Keratinocyte (primary cell): ENCODE measurements at regions not wholly inside any gene's neighbourhood (a gene's known extent, or its start where the extent isn't known, plus 50 kb on each side); places are given as distances from the start of the nearest gene placed in this dataset.

Experiments used
- DNase-seq: peaks from one replicate; pipeline ENCODE4 v3.0.0-alpha.2; 2011; ENCODE audit warnings: low read depth, missing footprints, low spot score
- FAIRE-seq: peaks from 2 replicates; lab custom pipeline; 2011; peaks lifted over from hg19 to GRCh38; lab: Jason Lieb, UNC
- H2AFZ ChIP-seq: 2 replicates; pipeline ENCODE4 v1.6.0; 2012; ENCODE audit warnings: low read length, control low read depth, inconsistent platforms; ENCODE audit not compliant: control insufficient read depth
- H3K27ac ChIP-seq: 2 replicates; pipeline ENCODE4 v1.5.1; 2011; ENCODE audit warnings: low read length; ENCODE audit not compliant: control insufficient read depth, insufficient read depth
- H3K27me3 ChIP-seq: 3 replicates; pipeline ENCODE4 v1.6.0; 2011; ENCODE audit warnings: low read length; ENCODE audit not compliant: control insufficient read depth, insufficient read depth; ENCODE audit errors: extremely low read depth
- H3K36me3 ChIP-seq, 2 experiments: 2 replicates in 1 of 2; 3 replicates in 1 of 2; pipeline ENCODE4 v1.5.1; 2011; ENCODE audit warnings: low read length in 2 of 2, mild to moderate bottlenecking in 1 of 2; ENCODE audit not compliant: control insufficient read depth in 2 of 2, insufficient read depth in 2 of 2; ENCODE audit errors: extremely low read depth in 1 of 2
- H3K4me1 ChIP-seq: 3 replicates; pipeline ENCODE4 v1.5.1; 2011; ENCODE audit warnings: low read length; ENCODE audit not compliant: control insufficient read depth, insufficient read depth; ENCODE audit errors: extremely low read depth
- H3K4me2 ChIP-seq: 3 replicates; pipeline ENCODE4 v1.6.0; 2011; ENCODE audit warnings: low read depth, low read length; ENCODE audit not compliant: control insufficient read depth, insufficient read depth; ENCODE audit errors: extremely low read depth
- H3K4me3 ChIP-seq, 3 experiments: fragments of 200-600 bp in 1 of 3; sonication (generic) in 1 of 3; 2 replicates in 2 of 3; 3 replicates in 1 of 3; pipeline ENCODE4 v1.5.1; 2011 to 2016; ENCODE audit warnings: low read length in 3 of 3, mild to moderate bottlenecking in 3 of 3, control low read depth in 2 of 3, inconsistent platforms in 1 of 3, low read depth in 1 of 3, mixed read lengths in 1 of 3, mixed run types in 1 of 3, moderate library complexity in 1 of 3; ENCODE audit not compliant: control insufficient read depth in 2 of 3, insufficient read depth in 2 of 3; ENCODE audit errors: extremely low read depth in 1 of 3
- H3K79me2 ChIP-seq: 2 replicates; pipeline ENCODE4 v1.6.0; 2012; ENCODE audit warnings: low read length; ENCODE audit not compliant: control insufficient read depth, insufficient read depth
- H3K9ac ChIP-seq: 3 replicates; pipeline ENCODE4 v1.6.0; 2011; ENCODE audit warnings: low read length; ENCODE audit not compliant: control insufficient read depth, insufficient read depth; ENCODE audit errors: extremely low read depth
- H3K9me1 ChIP-seq: 3 replicates; pipeline ENCODE4 v1.6.0; 2011; ENCODE audit warnings: low read length; ENCODE audit not compliant: control insufficient read depth, insufficient read depth; ENCODE audit errors: extremely low read depth
- H3K9me3 ChIP-seq: 2 replicates; pipeline ENCODE4 v1.5.1; 2012; ENCODE audit warnings: low read depth, low read length; ENCODE audit not compliant: control insufficient read depth
- H4K20me1 ChIP-seq: 3 replicates; pipeline ENCODE4 v1.6.0; 2011; ENCODE audit warnings: low read length; ENCODE audit not compliant: control insufficient read depth, insufficient read depth; ENCODE audit errors: extremely low read depth
- CTCF ChIP-seq, 3 experiments: IDR thresholded peaks in 1 of 3; conservative IDR thresholded peaks in 1 of 3; optimal IDR thresholded peaks in 1 of 3; 2 replicates in 2 of 3; 3 replicates in 1 of 3; pipeline versions ENCODE3 to v1.5.1; 2011; ENCODE audit warnings: low read length in 3 of 3, mild to moderate bottlenecking in 3 of 3, moderate library complexity in 2 of 3, control low read depth in 1 of 3, inconsistent platforms in 1 of 3; ENCODE audit not compliant: insufficient read depth in 2 of 3; ENCODE audit errors: extremely low read depth in 1 of 3
- EZH2 ChIP-seq: IDR thresholded peaks from one replicate; pipeline ENCODE4 v1.6.1; 2012; ENCODE audit warnings: inconsistent platforms, mild to moderate bottlenecking, low read length, moderate library complexity
- dilution Hi-C: fragments of 300-500 bp; cut with MboI; formaldehyde crosslinking; loops from one replicate; pipeline ENCODE4 v1.7.0; 2020; ENCODE audit warnings: low sequenced_read_pairs; ENCODE audit not compliant: extremely low pct_ligation_motif_present

DNA sequence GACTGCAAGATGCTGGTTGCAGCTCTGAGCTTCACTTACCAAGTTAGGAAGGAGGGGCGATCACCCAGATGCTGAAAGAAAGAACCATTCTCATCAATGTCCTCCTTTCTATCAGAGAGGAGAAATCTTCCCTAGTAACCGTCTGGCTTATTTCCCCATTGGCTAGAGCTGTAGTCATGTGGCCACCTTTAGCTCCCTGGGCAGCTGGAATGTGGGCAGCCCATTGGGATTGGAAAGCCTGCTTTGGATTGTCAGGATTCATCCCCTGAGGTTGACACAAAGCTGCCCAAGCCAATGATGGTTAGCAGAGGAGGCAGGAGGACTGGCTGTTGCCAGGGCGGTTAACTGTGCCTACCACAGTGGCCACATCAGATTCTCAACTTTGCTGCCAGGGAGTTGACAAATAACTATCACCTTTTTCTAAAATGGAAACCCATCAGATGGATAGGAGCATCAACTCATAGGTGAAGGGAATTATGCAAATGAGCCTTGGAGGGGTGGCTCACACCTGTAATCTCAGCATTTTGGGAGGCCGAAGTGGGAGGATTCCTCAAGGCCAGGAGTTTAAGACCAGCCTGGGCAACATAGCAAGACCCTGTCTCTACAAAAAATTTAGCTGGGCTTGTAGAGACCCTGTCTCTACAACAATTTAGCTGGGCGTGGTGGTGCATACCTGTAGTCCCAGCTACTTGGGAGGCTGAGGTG, 206.4 kb upstream of the GALNT17 start:
- Histone ChIP-seq H3K36me3 (no peaks in the 10 kb centered on the region), H3K27ac (no peak overlapping the region), H3K9me3 (peaks cover 7% of the 10 kb centered on the region), H3K79me2 (no peaks in the 10 kb centered on the region), H3K27me3 (no peaks in the 10 kb centered on the region), H3K4me2 (no peak overlapping the region), H3K9me1 (no peaks in the 10 kb centered on the region), H3K9ac (no peak overlapping the region), H3K4me1 (no peaks in the 10 kb centered on the region), H3K4me3 (no peak overlapping the region), H2AFZ (no peak overlapping the region), H4K20me1 (no peaks in the 10 kb centered on the region)
- no peak for FAIRE-seq
- no peak for TF ChIP-seq EZH2
- no peak for TF ChIP-seq CTCF (optimal IDR thresholded peaks at IDR 0.05 in 1 of 3, IDR thresholded peaks at IDR 0.05 in 1 of 3, conservative IDR thresholded peaks at IDR 0.05 in 1 of 3; ENCODE audit: extremely low read depth in 1 of 3, insufficient read depth in 2 of 3, low read length in 3 of 3)
- DNase-seq = no peak
- dilution Hi-C loops = no loop called here

DNA sequence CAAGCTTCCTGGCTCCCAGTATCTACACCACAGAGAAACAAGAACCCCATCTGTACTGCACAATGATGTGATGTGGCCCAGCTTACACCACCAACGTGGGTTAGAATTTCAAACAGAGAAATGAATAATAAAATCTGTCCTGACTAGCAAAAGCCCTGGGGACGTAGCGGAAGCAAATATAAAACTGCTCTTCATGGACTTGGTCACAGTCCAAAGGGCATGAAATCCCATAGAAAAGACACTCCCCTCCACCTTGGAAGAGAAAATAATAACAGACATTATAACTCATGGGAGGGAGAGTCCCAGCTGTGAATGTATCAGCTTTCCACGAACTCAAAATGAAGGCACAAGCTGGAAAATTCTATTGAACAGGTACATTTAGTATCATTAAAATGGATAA, 205.3 kb upstream of the GALNT17 start:
- H3K4me2 ChIP-seq = no peak overlapping the region
- H4K20me1 ChIP-seq = no peaks in the 10 kb centered on the region
- peaks cover 7% of the 10 kb centered on the region for H3K9me3 ChIP-seq
- FAIRE-seq = no peak
- no peaks in the 10 kb centered on the region for H3K36me3 ChIP-seq
- H3K9ac ChIP-seq = no peak overlapping the region
- no peak overlapping the region for H3K27ac ChIP-seq
- H3K4me3 ChIP-seq = no peak overlapping the region
- H3K4me1 ChIP-seq = no peaks in the 10 kb centered on the region
- TF ChIP-seq EZH2 (no peak), CTCF (optimal IDR thresholded peaks at IDR 0.05 in 1 of 3, IDR thresholded peaks at IDR 0.05 in 1 of 3, conservative IDR thresholded peaks at IDR 0.05 in 1 of 3; ENCODE audit: extremely low read depth in 1 of 3, insufficient read depth in 2 of 3, low read length in 3 of 3) (no peak)
- dilution Hi-C loops = no loop called here
- H2AFZ ChIP-seq = no peak overlapping the region
- H3K9me1 ChIP-seq = no peaks in the 10 kb centered on the region
- no peaks in the 10 kb centered on the region for H3K27me3 ChIP-seq
- H3K79me2 ChIP-seq = no peaks in the 10 kb centered on the region
- no peak for DNase-seq
